Heart right ventricle (tissue), 16 donors: ENCODE measurements at regions not wholly inside any gene's neighbourhood (a gene's known extent, or its start where the extent isn't known, plus 50 kb on each side); places are given as distances from the start of the nearest gene placed in this dataset.
A peak's percentile ranks its signal among the peaks of the same experiment; 100 is the strongest.

Source experiments
- ATAC-seq, 8 donors: fragments of 200-7000 bp; cut with Tn5 transposase; one replicate each; pipeline ENCODE4 v1.9.1; 2020; ENCODE audit warnings: mild to moderate bottlenecking in 8 of 8, moderate library complexity in 8 of 8, moderate number of reproducible peaks in 1 of 8
- DNase-seq, 2 donors: peaks; one replicate each; pipeline ENCODE4 v3.0.0-alpha.2; 2020
- H3K27ac ChIP-seq, 10 donors: fragments of 200-600 bp; sonication (generic) in 2 of 10; one replicate each; pipeline versions ENCODE4 v1.5.0 to v1.8.0; 2020 to 2022; ENCODE audit warnings: mild to moderate bottlenecking in 3 of 10
- H3K27me3 ChIP-seq, 7 donors: fragments of 200-600 bp; one replicate each; pipeline ENCODE4 v1.8.0; 2021 to 2022; ENCODE audit warnings: mild to moderate bottlenecking in 2 of 7
- H3K36me3 ChIP-seq, 9 donors: fragments of 200-600 bp; sonication (generic) in 1 of 9; one replicate each; pipeline versions ENCODE4 v1.5.0 to v1.8.0; 2020 to 2022; ENCODE audit warnings: mild to moderate bottlenecking in 2 of 9
- H3K4me1 ChIP-seq, 9 donors: fragments of 200-600 bp; sonication (generic) in 1 of 9; one replicate each; pipeline versions ENCODE4 v1.5.0 to v1.8.0; 2020 to 2022; ENCODE audit warnings: mild to moderate bottlenecking in 4 of 9
- H3K4me3 ChIP-seq, 10 donors: fragments of 200-600 bp; sonication (generic) in 2 of 10; one replicate each; pipeline versions ENCODE4 v1.5.0 to v1.8.0; 2020 to 2022; ENCODE audit warnings: mild to moderate bottlenecking in 7 of 10, moderate library complexity in 2 of 10
- H3K9me3 ChIP-seq, 11 donors: fragments of 200-600 bp in 10 of 11; sonication (generic) in 2 of 11; one replicate each; pipeline versions ENCODE4 v1.5.0 to v1.8.0; 2013 to 2022; ENCODE audit warnings: mild to moderate bottlenecking in 2 of 11, control low read depth in 1 of 11, moderate library complexity in 1 of 11
- WGBS, 2 donors: extraction: QIAGEN DNeasy Blood & Tissue Kit; methylation state at CpG; one replicate each; pipeline ENCODE4 v1.1.7; 2013; ENCODE audit warnings: inconsistent platforms in 1 of 2; 5-methylcytosine and 5-hydroxymethylcytosine counted together
- intact Hi-C, 10 donors: fragments of 100-400 bp; cut with DNase I; formaldehyde crosslinking; loops; one replicate each; pipeline versions ENCODE4 v1.11.1 to v1.14.2; 2022
- TF ChIP-seq, protein P1 (sequence below), 9 donors: fragments of 200-600 bp; sonication (generic) in 2 of 9; IDR thresholded peaks; one replicate each; pipeline versions ENCODE4 v1.5.0 to v1.8.0; 2021 to 2022; ENCODE audit warnings: antibody characterized with exemption in 9 of 9, mild to moderate bottlenecking in 5 of 9, moderate library complexity in 1 of 9
- donor health status: Arrhythmogenic right ventricular cardiomyopathy.
- donor health status: ischemic (EF 13 %, LVEDD 7.1; RV severe dilation, severe dysfunction).
- donor health status: healthy with polysubstance abuse.
- donor health status: DM: no; HTN: yes; CAD: no.
- donor health status: DM: no; HTN: no; CAD: no.
- donor health status: ischemic (EF 25% LVEDD 6.9; RV normal size, moderate dysfunction).
- donor health status: ischemic (EF 25% LVEDD 5.7; RV mildly dilated, moderate dysfunction).
- donor health status: healthy.
- donor health status: DM: yes; HTN: yes; CAD: no.
- donor health status: Ischemic cardiomyopathy.
- donor health status: ischemic (EF 35%, LVEDD 5.7; RV mildly dilated, moderate dysfunction).
- donor health status: nonischemic (EF 11% LVEDD 7.7; RV severe dilation, severe dysfunction).
- donor health status: DM: yes; HTN: yes; CAD: no.
- donor health status: PGD.
- donor health status: ischemic (EF 29% LVEDD 5.4; RV normal size, mild dysfunction).
- donor health status: nonischemic (EF 23%, LVEDD 6.1; RV moderate dilation, normal function).

GRCh38 chr5:113678924-113679575 lies 165.6 kb downstream of the YTHDC2 start:
- H3K36me3 ChIP-seq, result no peaks in the 10 kb centered on the region
- H3K4me1 ChIP-seq, result no peaks in the 10 kb centered on the region
- H3K4me3 ChIP-seq, result no peak overlapping the region
- intact Hi-C loops, result loop anchor here in 8 of 10 donors (2.0 to 10.0 kb wide), 9 partner anchors 67 to 1390 kb away; no protein-coding TSS in a partner anchor
- WGBS, 2 donors, result 21 to 24% methylated on average over 7 of the region's 7 CpGs
- ATAC-seq, result peak in 7 of 8 donors; percentile 53 to 84 (median 69)
- H3K27ac ChIP-seq, result no peak overlapping the region
- no peaks in the 10 kb centered on the region for H3K27me3 ChIP-seq
- no peak for DNase-seq
- TF ChIP-seq, protein P1, sequence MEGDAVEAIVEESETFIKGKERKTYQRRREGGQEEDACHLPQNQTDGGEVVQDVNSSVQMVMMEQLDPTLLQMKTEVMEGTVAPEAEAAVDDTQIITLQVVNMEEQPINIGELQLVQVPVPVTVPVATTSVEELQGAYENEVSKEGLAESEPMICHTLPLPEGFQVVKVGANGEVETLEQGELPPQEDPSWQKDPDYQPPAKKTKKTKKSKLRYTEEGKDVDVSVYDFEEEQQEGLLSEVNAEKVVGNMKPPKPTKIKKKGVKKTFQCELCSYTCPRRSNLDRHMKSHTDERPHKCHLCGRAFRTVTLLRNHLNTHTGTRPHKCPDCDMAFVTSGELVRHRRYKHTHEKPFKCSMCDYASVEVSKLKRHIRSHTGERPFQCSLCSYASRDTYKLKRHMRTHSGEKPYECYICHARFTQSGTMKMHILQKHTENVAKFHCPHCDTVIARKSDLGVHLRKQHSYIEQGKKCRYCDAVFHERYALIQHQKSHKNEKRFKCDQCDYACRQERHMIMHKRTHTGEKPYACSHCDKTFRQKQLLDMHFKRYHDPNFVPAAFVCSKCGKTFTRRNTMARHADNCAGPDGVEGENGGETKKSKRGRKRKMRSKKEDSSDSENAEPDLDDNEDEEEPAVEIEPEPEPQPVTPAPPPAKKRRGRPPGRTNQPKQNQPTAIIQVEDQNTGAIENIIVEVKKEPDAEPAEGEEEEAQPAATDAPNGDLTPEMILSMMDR (IDR thresholded peaks at IDR 0.05), result peak; percentile 55 to 80 (median 71)
- peaks cover 0 to 7% (median 0%) of the 10 kb centered on the region in 11 donors for H3K9me3 ChIP-seq

- H3K9me3 ChIP-seq, result no peaks in the 10 kb centered on the region
- DNase-seq, result no peak
- H3K27ac ChIP-seq, result no peak overlapping the region
- no peak overlapping the region for H3K4me3 ChIP-seq
- WGBS, 2 donors, result 42 to 43% methylated on average over 2 of the region's 2 CpGs
- intact Hi-C loops, result loop anchor here in 2 of 10 donors (10.0 kb wide), 2 partner anchors 1104 to 1114 kb away; no protein-coding TSS in a partner anchor
- TF ChIP-seq, protein P1 (IDR thresholded peaks at IDR 0.05), result no peak
- no peaks in the 10 kb centered on the region for H3K36me3 ChIP-seq
- H3K4me1 ChIP-seq, result no peaks in the 10 kb centered on the region
- H3K27me3 ChIP-seq, result no peaks in the 10 kb centered on the region
- ATAC-seq, result no peak
Measured at GRCh38 chr5:113680534-113680933, 167.0 kb downstream of the YTHDC2 start.

DNA sequence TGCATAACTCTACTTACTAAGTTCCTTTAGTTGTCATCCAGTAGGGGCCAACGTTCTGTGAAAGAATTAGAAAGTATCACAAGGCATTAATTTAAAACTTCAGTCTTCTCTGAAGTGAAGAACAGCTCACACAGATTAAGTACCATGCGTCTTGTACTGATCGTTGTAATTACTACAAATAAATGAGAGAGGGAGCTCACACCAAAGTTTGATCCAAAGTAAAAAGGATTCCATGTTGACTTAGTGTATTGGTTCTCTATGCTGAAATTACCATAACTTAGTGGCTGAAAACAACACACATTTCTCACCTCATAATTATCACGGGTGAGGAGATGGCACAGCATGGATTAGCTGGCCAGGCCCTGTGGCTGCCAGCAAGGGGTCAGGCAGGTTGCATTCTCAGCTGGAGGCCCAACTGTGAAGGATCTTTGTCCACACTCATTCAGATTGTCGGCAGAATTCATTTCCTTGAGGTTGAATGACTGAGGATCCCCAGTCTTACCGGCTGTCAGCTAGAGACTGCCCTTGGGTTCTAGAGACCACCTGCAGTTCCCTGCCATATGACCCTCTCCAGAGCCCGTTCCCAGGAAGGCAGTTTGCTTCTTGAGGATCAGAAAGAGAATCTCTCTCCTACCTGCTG lies 169.1 kb downstream of the YTHDC2 start:
- Histone ChIP-seq H3K9me3 (no peaks in the 10 kb centered on the region), H3K27ac (no peak overlapping the region), H3K36me3 (no peaks in the 10 kb centered on the region), H3K27me3 (no peaks in the 10 kb centered on the region), H3K4me3 (no peak overlapping the region), H3K4me1 (no peaks in the 10 kb centered on the region)
- ATAC-seq (no peak), DNase-seq (no peak)
- TF ChIP-seq, protein P1 (IDR thresholded peaks at IDR 0.05), result peak in 5 of 9 donors; percentile 9 to 24 (median 22)
- 48 to 60% methylated on average over 7 of the region's 7 CpGs for WGBS, 2 donors
- intact Hi-C loops, result loop anchor here in 2 of 10 donors (10.0 kb wide), 2 partner anchors 1102 to 1112 kb away; no protein-coding TSS in a partner anchor

GRCh38 chr5:113683211-113683610 lies 169.7 kb downstream of the YTHDC2 start:
- no peak for ATAC-seq
- TF ChIP-seq, protein P1 (IDR thresholded peaks at IDR 0.05), result no peak
- Histone ChIP-seq H3K4me3 (no peak overlapping the region), H3K36me3 (no peaks in the 10 kb centered on the region), H3K9me3 (no peaks in the 10 kb centered on the region), H3K27me3 (no peaks in the 10 kb centered on the region), H3K27ac (no peak overlapping the region), H3K4me1 (no peaks in the 10 kb centered on the region)
- no peak for DNase-seq
- intact Hi-C loops, result loop anchor here in 2 of 10 donors (10.0 kb wide), 2 partner anchors 1102 to 1112 kb away; no protein-coding TSS in a partner anchor
- 85 to 88% methylated on average over 2 of the region's 2 CpGs for WGBS, 2 donors
